ENCODE measurements at regions not wholly inside any gene's neighbourhood (a gene's known extent, or its start where the extent isn't known, plus 50 kb on each side); places are given as distances from the start of the nearest gene placed in this dataset.

DNA sequence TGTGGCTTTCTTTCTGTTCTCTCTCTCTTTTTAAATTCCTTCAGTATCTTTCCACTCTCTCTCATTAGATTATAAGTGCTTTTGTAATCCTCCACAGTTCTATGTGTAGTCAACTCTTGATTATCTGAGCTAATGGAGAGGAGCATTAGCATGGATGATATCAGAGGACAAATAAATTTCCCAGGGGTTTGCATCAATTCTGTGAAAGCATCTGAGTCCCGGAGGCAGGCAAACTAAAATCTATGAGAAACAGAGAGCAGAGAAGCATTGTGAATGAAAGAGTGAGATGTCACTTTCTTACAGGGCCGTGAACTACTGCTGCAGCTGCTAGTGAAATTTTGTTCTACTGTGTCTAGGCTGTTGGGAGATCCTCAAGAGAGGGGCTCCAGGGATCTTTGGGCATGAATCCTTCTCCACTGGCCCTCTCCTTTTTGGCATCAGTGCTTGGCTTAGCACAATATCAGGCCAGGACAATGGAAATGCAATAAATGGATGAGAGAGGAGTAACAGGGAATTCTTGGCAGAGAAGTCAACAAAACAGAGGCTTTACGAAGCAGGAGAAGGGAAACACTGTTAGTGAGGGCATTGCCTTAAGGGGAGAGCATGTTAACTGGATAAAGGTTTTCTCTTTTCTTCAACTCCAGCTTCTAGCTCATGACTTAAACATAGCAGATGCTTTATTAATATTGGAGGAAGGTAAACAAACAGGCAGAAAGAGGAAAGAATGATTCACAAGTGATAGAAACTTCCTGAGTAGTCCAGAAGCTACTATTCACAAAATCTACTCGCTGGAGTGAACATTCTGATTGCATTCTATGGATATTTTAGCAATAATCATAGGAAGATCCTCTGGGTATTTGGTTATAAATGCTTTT lies 847.0 kb upstream of the MAP3K7 start:
- no peak for DNase-seq
- Histone ChIP-seq H3K27ac (ENCODE audit: low read depth in 1 of 2, low read length in 2 of 2) (no peak overlapping the region), H3K27me3 (ENCODE audit: control insufficient read depth in 2 of 2, insufficient read depth in 2 of 2, low read length in 2 of 2) (no peaks in the 10 kb centered on the region), H3K4me2 (replicated peaks; ENCODE audit: extremely low read depth, low read length, poor library complexity, severe bottlenecking) (no peak overlapping the region), H3K9me3 (replicated peaks in 1 of 2; ENCODE audit: control insufficient read depth in 1 of 2, insufficient read depth in 1 of 2, low read length in 2 of 2) (no peaks in the 10 kb centered on the region), H3K79me2 (ENCODE audit: insufficient read depth, low read length) (no peaks in the 10 kb centered on the region), H4K20me1 (ENCODE audit: insufficient read depth, low read length) (no peaks in the 10 kb centered on the region), H2AFZ (ENCODE audit: insufficient read depth, low read depth, low read length, poor library complexity, severe bottlenecking) (no peak overlapping the region), H3K4me3 (replicated peaks in 1 of 3; ENCODE audit: low read depth in 2 of 3, low read length in 3 of 3) (no peak overlapping the region), H3K9ac (ENCODE audit: insufficient read depth, low read length, poor library complexity, severe bottlenecking) (no peak overlapping the region), H3K4me1 (ENCODE audit: control insufficient read depth in 1 of 2, insufficient read depth in 2 of 2, low read length in 2 of 2) (no peaks in the 10 kb centered on the region), H3K36me3 (replicated peaks in 1 of 2; ENCODE audit: control insufficient read depth in 1 of 2, insufficient read depth in 2 of 2, low read length in 2 of 2) (no peaks in the 10 kb centered on the region)
- TF ChIP-seq, protein P1, sequence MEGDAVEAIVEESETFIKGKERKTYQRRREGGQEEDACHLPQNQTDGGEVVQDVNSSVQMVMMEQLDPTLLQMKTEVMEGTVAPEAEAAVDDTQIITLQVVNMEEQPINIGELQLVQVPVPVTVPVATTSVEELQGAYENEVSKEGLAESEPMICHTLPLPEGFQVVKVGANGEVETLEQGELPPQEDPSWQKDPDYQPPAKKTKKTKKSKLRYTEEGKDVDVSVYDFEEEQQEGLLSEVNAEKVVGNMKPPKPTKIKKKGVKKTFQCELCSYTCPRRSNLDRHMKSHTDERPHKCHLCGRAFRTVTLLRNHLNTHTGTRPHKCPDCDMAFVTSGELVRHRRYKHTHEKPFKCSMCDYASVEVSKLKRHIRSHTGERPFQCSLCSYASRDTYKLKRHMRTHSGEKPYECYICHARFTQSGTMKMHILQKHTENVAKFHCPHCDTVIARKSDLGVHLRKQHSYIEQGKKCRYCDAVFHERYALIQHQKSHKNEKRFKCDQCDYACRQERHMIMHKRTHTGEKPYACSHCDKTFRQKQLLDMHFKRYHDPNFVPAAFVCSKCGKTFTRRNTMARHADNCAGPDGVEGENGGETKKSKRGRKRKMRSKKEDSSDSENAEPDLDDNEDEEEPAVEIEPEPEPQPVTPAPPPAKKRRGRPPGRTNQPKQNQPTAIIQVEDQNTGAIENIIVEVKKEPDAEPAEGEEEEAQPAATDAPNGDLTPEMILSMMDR (IDR thresholded peaks at IDR 0.05), result no peak
- no peaks in the 10 kb centered on the region for H3K36me3 Mint-ChIP-seq
- no peaks in the 10 kb centered on the region for H3K4me1 Mint-ChIP-seq
- H3K4me3 Mint-ChIP-seq, result no peak overlapping the region
- 88% methylated on average over 2 of the region's 4 CpGs for WGBS (ENCODE audit: insufficient coverage)
- intact Hi-C loops (cut with micrococcal nuclease), result no loop called here
- peaks cover 0 to 3% (median 0%) of the 10 kb centered on the region in 3 donors for H3K27me3 Mint-ChIP-seq (ENCODE audit: low read depth in 3 of 3)
- H3K9me3 Mint-ChIP-seq, result peaks cover 0 to 2% (median 0%) of the 10 kb centered on the region in 7 donors
- no peak overlapping the region for H3K27ac Mint-ChIP-seq

DNA sequence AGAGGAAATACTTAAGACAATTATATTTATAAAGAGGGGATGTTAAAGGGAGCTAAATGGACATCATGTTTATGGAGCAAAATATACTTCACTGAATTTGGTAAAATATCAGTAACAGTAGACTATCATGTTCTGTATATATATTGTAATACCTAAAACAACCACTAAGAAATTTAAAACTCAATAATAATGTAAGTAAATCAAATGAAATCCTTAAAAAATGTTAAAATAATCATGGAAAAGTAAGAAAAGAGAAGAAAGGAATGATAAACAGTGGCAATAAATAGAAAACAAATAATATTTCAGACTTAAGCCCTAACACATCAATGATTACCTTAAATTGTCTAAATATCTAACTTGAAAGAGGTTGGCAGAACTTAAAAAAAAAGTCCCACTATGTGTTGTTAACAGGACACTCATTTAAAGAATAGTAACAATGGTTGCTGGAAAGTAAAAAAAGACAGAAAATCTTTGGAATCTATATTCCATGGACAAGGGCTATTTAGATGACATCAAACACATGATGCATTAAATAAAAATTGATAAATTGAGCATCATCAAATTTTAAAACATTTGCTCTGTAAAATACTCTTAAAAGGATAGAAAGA lies 842.2 kb upstream of the MAP3K7 start:
- H2AFZ ChIP-seq (ENCODE audit: insufficient read depth, low read depth, low read length, poor library complexity, severe bottlenecking), result no peak overlapping the region
- H3K9ac ChIP-seq (ENCODE audit: insufficient read depth, low read length, poor library complexity, severe bottlenecking), result no peak overlapping the region
- Mint-ChIP-seq H3K36me3 (no peaks in the 10 kb centered on the region), H3K9me3 (peaks cover 0 to 2% (median 0%) of the 10 kb centered on the region in 7 donors), H3K4me3 (no peak overlapping the region), H3K4me1 (no peaks in the 10 kb centered on the region), H3K27me3 (ENCODE audit: low read depth in 3 of 3) (peaks cover 0 to 3% (median 0%) of the 10 kb centered on the region in 3 donors), H3K27ac (no peak overlapping the region)
- TF ChIP-seq, protein P1 (IDR thresholded peaks at IDR 0.05), result no peak
- no peaks in the 10 kb centered on the region for H4K20me1 ChIP-seq (ENCODE audit: insufficient read depth, low read length)
- no peaks in the 10 kb centered on the region for H3K27me3 ChIP-seq (ENCODE audit: control insufficient read depth in 2 of 2, insufficient read depth in 2 of 2, low read length in 2 of 2)
- no peaks in the 10 kb centered on the region for H3K9me3 ChIP-seq (replicated peaks in 1 of 2; ENCODE audit: control insufficient read depth in 1 of 2, insufficient read depth in 1 of 2, low read length in 2 of 2)
- H3K79me2 ChIP-seq (ENCODE audit: insufficient read depth, low read length), result no peaks in the 10 kb centered on the region
- H3K27ac ChIP-seq (ENCODE audit: low read depth in 1 of 2, low read length in 2 of 2), result no peak overlapping the region
- no peaks in the 10 kb centered on the region for H3K36me3 ChIP-seq (replicated peaks in 1 of 2; ENCODE audit: control insufficient read depth in 1 of 2, insufficient read depth in 2 of 2, low read length in 2 of 2)
- no peaks in the 10 kb centered on the region for H3K4me1 ChIP-seq (ENCODE audit: control insufficient read depth in 1 of 2, insufficient read depth in 2 of 2, low read length in 2 of 2)
- no peak overlapping the region for H3K4me2 ChIP-seq (replicated peaks; ENCODE audit: extremely low read depth, low read length, poor library complexity, severe bottlenecking)
- H3K4me3 ChIP-seq (replicated peaks in 1 of 3; ENCODE audit: low read depth in 2 of 3, low read length in 3 of 3), result no peak overlapping the region
- no peak for DNase-seq
- intact Hi-C loops (cut with micrococcal nuclease), result no loop called here
